Activated T-cell treated with anti-CD3 and anti-CD28 coated beads, Interleukin-2, amount 50 U/mL, for 48 hours (primary cell): ENCODE measurements at regions not wholly inside any gene's neighbourhood (a gene's known extent, or its start where the extent isn't known, plus 50 kb on each side); places are given as distances from the start of the nearest gene placed in this dataset.
"Not testable (repeated sequence)": the region's sequence is repeated elsewhere in the genome, so short reads cannot be mapped to it uniquely, and the experiment has no call there.

ENCODE experiments used
- DNase-seq, 2 experiments: peaks; one replicate each; pipeline ENCODE4 v3.0.0-alpha.2; 2020

DNA sequence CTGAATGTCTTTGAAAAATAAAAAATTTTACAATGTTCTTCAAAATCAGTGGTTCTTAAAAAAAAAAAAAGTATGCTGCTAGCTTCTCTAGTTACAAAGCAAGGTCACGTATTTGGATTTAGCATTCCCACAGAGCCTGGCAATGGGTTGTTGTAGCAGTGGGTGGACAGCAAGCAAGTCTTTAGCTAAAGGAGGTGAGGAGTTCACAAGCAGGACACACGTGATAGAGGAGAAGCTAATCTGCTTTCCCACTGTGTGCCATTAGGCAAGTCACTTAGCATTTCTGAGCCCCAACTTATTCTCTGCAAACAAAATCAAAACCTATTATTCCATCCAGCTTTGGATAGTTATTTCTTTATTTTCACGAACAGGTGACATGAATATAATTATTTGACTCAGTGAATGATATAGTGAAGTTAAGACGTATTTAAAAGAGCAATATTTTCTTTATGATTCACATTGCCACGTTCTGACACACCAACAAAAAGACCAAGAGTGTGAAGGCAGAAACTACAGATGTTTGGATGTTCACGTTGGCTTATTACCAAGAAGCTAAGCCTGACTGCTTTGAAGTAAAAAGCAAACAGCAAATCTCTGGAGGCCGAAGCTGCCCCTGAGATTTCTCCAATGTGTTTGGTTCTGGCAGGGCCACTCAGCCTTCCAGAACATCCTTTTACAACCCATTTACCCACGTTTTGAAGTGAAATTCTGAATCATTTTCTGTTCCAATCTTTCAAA, 612.1 kb upstream of the CDH6 start:
- DNase-seq, result no peak

- no peak for DNase-seq
These were observed 618.7 kb upstream of the CDH6 start for GRCh38 chr5:30574761-30575160.

- no peak for DNase-seq
These were observed 621.2 kb upstream of the CDH6 start for GRCh38 chr5:30572279-30572678.

DNA sequence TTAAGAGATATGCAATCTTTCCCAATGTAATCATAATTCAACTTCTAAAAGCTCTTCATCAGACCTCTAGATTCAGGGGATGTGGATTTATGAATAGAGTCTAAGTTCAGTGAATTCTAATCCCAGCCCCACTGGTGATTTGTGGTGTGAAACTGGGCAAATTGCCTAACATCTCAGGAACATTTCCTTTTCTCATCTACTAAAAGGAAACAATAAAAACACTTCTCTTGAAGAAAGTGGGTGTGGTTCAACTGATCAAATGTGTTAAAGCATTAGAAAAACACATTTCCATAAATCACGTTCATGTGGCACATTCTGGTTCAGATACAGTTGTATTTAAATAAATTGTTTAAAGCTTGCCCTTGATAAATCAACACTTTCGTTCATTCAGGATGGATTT, 631.7 kb upstream of the CDH6 start:
- no peak for DNase-seq

DNA sequence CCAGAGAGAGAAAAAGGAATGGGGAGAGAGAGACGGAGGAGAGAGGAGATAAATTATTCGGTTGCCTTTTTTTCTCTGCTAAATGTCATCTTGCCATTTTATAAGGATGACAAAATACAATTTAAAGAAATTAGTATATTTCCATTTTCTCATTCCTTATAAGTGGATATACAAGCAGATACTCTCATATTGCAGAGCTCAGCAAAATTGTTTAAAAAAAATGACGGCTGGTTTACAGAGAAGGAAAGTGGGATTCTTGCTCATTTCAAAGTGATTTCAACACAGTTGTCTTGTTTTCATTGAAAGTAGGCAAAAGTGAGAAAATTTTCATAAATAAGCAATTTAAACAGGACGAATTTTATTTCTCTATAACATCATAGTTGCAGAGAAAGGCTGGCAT, 641.9 kb upstream of the CDH6 start:
- DNase-seq, result no peak

DNA sequence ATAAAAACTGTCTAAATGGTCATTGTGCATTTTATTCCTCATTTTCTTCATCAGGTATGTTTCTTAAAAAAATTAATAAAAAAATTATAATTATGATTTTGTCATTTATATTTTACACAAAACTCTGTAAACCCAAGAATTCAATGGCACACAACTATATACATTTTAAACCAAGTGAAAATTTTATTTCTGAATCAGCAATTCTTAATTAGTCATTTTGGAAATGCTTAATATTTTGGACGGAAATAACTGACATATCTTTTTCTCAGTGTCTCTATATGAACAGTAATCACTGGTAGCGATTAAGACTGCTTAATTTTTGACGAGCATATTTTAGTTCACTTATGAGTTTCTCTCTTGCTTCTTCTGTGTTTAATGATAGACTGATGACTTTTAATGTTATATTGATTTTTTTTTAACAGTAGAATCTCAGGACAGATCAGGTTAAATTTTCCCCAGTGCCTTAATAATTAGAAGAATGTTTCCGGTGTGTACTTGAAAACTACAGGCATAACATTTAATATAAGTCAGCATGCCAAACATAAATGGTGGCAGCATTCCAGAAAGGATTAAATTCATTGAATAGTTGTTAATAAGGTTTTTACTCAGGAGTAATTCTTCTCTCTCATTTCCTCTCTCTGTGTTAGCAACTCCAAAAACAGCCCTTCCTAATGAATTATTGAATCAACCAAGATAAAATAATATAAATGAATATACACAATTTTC, 644.7 kb upstream of the CDH6 start:
- DNase-seq, result no peak

DNA sequence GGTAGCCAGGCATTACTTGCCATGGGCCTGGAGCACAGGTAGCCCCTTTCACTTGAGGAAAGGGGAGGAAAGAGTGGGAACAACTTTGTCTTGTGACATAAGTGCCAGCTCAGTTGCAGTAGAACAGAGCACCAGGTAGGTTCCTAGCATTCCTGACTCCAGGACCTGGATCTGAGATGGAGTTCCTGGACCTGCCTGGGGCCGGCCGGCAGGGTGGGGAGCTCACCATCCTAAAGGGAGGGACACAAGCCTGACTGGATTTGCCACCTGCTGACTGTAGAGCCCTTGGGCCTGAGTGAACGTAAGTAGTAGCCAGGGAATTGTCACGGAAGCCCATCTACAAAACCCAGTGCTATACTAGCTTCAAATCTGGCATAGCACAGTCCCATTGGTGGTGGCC, 653.3 kb upstream of the CDH6 start:
- no peak for DNase-seq

DNA sequence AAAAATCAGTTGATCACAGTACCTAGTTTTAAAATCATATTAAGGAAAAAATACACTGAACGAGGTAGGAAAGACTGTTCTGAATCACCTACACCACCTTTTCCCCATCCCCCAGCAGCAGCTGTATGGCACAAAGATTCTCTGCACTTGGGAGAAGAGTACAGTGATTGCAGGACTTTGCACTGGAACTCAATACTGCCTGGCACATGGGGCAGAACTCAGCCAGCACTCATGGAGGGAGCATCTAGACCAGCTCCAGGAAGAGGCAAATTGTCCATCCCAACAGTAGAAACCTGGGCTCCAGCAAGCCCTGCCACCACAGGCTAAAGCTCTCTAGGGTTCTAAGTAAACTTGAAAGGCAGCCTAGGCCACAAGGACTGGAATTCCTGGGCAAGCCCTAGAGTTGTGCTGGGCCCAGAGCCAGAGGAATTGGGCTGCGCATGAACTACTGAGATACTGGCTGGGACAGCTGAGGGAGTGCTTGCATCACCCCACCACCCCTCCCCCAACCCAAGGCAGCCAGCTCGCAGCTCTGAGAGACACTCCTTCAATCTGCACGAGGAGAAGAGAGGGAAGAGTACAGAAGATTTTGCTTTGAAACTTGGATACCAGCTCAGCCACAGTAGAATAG, 654.4 kb upstream of the CDH6 start:
- no peak for DNase-seq

DNA sequence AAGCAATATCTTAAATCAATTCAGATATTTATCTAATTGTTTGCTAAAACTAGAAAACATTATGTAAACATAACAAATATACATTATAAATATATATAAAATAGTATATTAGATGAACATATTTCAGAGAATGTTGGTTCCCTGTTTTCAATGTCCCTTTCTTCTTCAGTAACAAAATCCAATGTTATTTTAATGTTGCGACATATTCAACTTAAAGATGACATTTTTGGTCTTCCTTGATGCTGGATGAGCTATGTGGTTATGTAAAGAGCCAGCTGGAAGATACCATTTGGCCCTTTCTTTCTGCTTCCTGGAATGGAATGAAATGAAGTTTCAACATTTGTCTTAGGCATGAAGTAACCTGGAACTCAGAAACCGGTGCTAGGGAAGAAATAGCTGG, 668.1 kb upstream of the CDH6 start:
- DNase-seq, result no peak

GRCh38 chr5:30524428-30524827, 669.1 kb upstream of the CDH6 start:
- no peak for DNase-seq

DNA sequence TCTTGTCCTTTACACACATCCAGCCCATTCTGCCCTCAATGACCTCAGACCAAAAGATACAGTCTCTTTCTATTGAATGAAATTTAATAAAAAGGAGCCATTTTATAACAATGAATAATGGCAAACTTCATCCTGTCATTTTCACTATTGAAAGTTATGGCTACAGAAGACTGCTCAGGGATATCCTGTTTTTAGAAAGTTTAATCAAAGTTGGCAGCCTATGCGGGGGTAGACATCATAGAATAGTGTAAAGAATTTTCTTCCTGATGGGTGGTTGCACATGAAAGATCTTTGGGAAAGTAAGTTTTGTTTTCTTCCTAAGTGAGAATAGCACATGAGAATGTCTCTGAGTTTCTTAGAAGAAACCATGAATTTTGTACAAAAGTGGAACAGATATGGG, 670.4 kb upstream of the CDH6 start:
- no peak for DNase-seq

DNA sequence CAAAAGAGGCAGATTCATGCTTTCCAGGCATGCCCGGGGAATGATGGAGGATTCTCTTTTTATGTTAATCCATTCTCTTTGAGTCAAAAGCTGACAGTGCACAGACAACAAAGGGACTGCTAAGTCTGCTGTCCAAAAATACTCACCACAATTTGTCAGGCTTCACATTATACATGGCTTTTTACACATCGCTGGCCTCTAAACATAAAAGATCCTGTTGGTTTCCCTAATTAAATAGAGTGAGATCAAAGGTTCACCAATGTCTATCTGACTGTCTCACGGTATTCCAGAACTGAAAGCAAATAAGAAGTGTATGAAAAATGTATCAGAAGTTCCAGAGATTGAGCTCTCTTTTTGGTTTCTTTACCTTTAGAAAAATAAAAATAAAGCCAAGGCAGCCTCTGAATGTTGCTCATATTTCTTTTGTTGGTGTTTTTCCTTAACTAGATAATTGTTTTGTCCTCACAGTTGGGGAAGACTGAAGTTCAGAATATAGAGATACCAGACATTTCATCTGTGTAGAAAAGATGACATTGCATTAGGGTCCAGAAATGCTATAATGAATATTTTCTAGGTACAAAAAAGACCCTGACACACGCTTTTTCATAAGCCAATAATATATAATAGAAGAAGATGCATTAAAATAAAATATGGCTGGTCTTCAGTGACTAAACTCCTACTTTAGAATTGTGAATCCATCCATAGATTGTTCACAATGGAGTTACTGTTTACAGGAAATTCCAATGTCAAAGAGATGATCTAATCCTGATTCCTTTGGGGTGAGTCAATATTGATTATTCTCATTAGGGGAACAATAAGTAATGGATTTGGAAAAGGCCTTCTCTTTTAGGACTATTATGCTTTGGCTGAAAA, 688.2 kb upstream of the CDH6 start:
- no peak for DNase-seq

GRCh38 chr5:30502277-30502676, 691.2 kb upstream of the CDH6 start:
- DNase-seq, result no peak

DNA sequence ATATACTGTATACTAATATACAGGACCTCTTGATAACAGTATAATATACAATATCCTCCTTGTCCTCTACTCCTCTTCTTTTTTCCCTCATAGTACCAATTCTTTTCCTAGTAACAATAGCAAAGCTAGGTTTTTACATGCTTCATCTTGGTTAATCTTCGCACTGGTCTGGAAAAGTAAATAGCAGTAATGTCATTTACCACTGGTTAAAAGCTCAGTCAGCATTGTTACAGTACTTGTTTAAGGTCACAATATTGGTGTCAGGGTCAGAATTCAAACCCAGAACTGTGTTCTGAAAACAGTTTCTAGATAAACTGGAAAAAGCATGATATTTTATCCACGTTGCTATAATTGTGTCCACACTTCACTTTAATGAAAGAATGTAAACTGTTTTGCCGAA, 692.4 kb upstream of the CDH6 start:
- DNase-seq, result no peak

DNA sequence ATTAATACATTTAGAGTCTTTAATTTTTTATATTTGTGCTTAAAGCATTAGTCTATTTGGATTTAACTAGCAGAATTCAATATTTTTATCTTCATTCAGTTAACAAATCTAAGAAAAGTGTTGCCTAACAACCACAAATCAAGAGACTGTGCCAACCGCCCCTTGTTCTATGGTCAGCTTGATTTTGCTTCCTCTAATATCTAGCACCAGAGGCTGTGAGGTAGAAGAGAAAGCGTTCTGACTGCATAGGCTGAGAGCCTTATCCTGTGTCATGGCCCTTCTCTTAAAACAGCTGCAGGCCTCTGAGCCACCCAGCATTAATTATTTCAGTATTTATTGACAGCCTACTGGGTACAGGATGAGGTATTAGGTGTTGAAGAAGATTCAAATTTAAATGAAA, 693.0 kb upstream of the CDH6 start:
- DNase-seq, result no peak

GRCh38 chr5:30499402-30499801, 694.1 kb upstream of the CDH6 start:
- DNase-seq, result no peak

- DNase-seq, result no peak
These were observed 694.5 kb upstream of the CDH6 start for GRCh38 chr5:30498972-30499371.

DNA sequence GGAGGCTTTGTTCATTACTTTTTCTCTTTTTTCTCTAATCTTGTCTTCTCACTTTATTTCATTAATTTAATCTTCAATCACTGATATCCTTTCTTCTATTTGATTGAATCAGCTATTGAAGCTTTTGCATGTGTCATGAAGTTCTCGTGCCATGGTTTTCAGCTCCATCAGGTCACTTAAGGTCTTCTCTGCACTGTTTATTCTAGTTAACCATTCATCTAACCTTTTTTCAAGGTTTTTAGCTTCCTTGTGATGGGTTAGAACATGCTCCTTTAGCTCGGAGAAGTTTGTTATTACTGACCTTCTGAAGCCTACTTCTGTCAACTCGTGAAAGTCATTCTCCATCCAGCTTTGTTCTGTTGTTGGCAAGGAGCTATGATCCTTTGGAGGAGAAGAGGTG, 695.0 kb upstream of the CDH6 start:
- DNase-seq, result not testable (repeated sequence)

- DNase-seq, result not testable (repeated sequence)
These were observed 699.4 kb upstream of the CDH6 start for GRCh38 chr5:30494113-30494512.

DNA sequence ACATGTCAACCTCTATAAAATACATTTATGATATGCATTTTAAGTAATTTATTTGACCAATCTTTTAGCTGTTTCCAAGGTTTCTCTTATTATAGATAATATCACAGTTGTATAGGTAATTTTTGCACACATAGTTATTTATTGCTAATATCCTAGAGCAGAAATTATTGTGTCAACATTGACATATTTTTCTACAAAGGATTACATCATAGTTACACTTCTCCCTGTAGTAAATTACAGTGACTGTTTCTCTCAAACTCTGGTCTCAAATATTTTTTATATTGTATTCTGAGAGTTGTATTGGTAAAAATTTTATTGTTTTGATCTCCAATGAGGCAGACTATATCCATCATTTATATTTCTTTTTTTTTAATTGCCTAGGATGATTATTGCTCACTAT, 714.4 kb upstream of the CDH6 start:
- DNase-seq, result no peak

- no peak for DNase-seq
These were observed 718.1 kb upstream of the CDH6 start for GRCh38 chr5:30475429-30475828.

- no peak for DNase-seq
These were observed 723.8 kb upstream of the CDH6 start for GRCh38 chr5:30469691-30470090.

- no peak for DNase-seq
These were observed 734.8 kb upstream of the CDH6 start for GRCh38 chr5:30458681-30459080.
